A549 (cell line): ENCODE measurements at regions not wholly inside any gene's neighbourhood (a gene's known extent, or its start where the extent isn't known, plus 50 kb on each side); places are given as distances from the start of the nearest gene placed in this dataset.

Source experiments
- ATAC-seq, 2 experiments: fragments of 200-7000 bp in 1 of 2; fragments of >200 bp in 1 of 2; cut with Nextera tagmentation in 1 of 2; cut with Tn5 transposase in 1 of 2; 3 replicates each; pipeline versions ENCODE4 v1.8.0 to v1.9.1; 2018 to 2020; ENCODE audit warnings: mild to moderate bottlenecking in 1 of 2, moderate library complexity in 1 of 2
- CTCF ChIA-PET: fragments of 300-600 bp; sonication (Branson Sonifier 250); formaldehyde crosslinking; extraction: SDS; loops from one replicate; lab custom pipeline; 2021; ENCODE audit warnings: antibody characterized with exemption, inconsistent platforms; lab: Yijun Ruan, JAX
- POLR2A ChIA-PET: fragments of 350-600 bp; formaldehyde crosslinking; extraction: SDS; loops from one replicate; lab custom pipeline; 2021; ENCODE audit warnings: antibody characterized with exemption, inconsistent platforms; lab: Yijun Ruan, JAX
- DNase-seq, 2 experiments: peaks; one replicate each; pipeline versions ENCODE4 v3.0.0 to v3.0.0-alpha.2; 2011 to 2016; ENCODE audit warnings: low read depth in 1 of 2, low spot score in 1 of 2
- FAIRE-seq: peaks from 2 replicates; lab custom pipeline; 2011; peaks lifted over from hg19 to GRCh38; lab: Jason Lieb, UNC
- H3K27ac ChIP-seq, 2 experiments: fragments of >200 bp; sonication (Bioruptor Twin); formaldehyde crosslinking; 3 replicates each; pipeline ENCODE4 v1.5.1; 2016 to 2017
- H3K4me1 ChIP-seq: fragments of >200 bp; sonication (Bioruptor Twin); formaldehyde crosslinking; 3 replicates; pipeline ENCODE4 v1.6.1; 2016
- H3K4me2 ChIP-seq: fragments of >200 bp; sonication (Bioruptor Twin); formaldehyde crosslinking; 3 replicates; pipeline ENCODE4 v1.6.1; 2016
- H3K4me3 ChIP-seq: fragments of >200 bp; sonication (Bioruptor Twin); formaldehyde crosslinking; 3 replicates; pipeline ENCODE4 v1.5.1; 2016
- H3K9me3 ChIP-seq: fragments of >200 bp; sonication (Bioruptor Twin); formaldehyde crosslinking; 3 replicates; pipeline ENCODE4 v1.6.1; 2016
- CBX2 ChIP-seq: fragments of 200-600 bp; sonication (generic); IDR thresholded peaks from 2 replicates; pipeline ENCODE4 v1.6.1; 2016; ENCODE audit warnings: low read depth, mild to moderate bottlenecking, borderline replicate concordance
- CBX8 ChIP-seq: fragments of 200-600 bp; sonication (generic); IDR thresholded peaks from 2 replicates; pipeline ENCODE4 v1.6.1; 2016
- CEBPB ChIP-seq, 2 experiments: fragments of >200 bp in 1 of 2; sonication (Bioruptor Twin) in 1 of 2; formaldehyde crosslinking in 1 of 2; IDR thresholded peaks; 2 replicates each; pipeline ENCODE4 v1.6.1; 2012 to 2016
- ESRRA ChIP-seq: fragments of 150-350 bp; IDR thresholded peaks from 2 replicates; pipeline ENCODE4 v1.6.1; 2014; ENCODE audit warnings: mild to moderate bottlenecking, low read length, borderline replicate concordance
- FOSL2 ChIP-seq, 2 experiments: fragments of 450-650 bp in 1 of 2; fragments of >200 bp in 1 of 2; sonication (Bioruptor Twin) in 1 of 2; formaldehyde crosslinking; IDR thresholded peaks; 2 replicates each; pipeline versions ENCODE4 v1.5.0 to v1.6.1; 2016 to 2020; ENCODE audit warnings: mild to moderate bottlenecking in 1 of 2, moderate library complexity in 1 of 2
- FOXS1 ChIP-seq: fragments of 250-450 bp; sonication (Bioruptor Pico); IDR thresholded peaks from 2 replicates; pipeline ENCODE4 v1.5.0; 2020; ENCODE audit warnings: mild to moderate bottlenecking, moderate library complexity
- HDAC2 ChIP-seq: fragments of 200-600 bp; sonication (generic); IDR thresholded peaks from 2 replicates; pipeline ENCODE4 v1.6.1; 2016
- HEYL ChIP-seq: fragments of 250-450 bp; sonication (Bioruptor Pico); IDR thresholded peaks from 2 replicates; pipeline ENCODE4 v1.8.0; 2021; ENCODE audit warnings: mild to moderate bottlenecking, moderate library complexity
- HOXB5 ChIP-seq: fragments of 250-450 bp; sonication (Bioruptor Pico); IDR thresholded peaks from 2 replicates; pipeline ENCODE4 v1.5.0; 2020; ENCODE audit warnings: mild to moderate bottlenecking, moderate library complexity
- JUN ChIP-seq, 2 experiments: fragments of >200 bp; sonication (Bioruptor Twin); formaldehyde crosslinking; IDR thresholded peaks; 2 replicates in 1 of 2; 3 replicates in 1 of 2; pipeline ENCODE4 v1.6.1; 2016 to 2017
- JUNB ChIP-seq: fragments of >200 bp; sonication (Bioruptor Twin); formaldehyde crosslinking; IDR thresholded peaks from 2 replicates; pipeline ENCODE4 v1.6.1; 2016
- KDM1A ChIP-seq: fragments of 200-600 bp; sonication (generic); IDR thresholded peaks from 2 replicates; pipeline ENCODE4 v1.6.1; 2016; ENCODE audit warnings: low read depth, mild to moderate bottlenecking
- MAFK ChIP-seq: fragments of 450-650 bp; IDR thresholded peaks from 2 replicates; pipeline ENCODE4 v1.6.1; 2014; ENCODE audit not compliant: partially characterized antibody
- MYC ChIP-seq: IDR thresholded peaks from 2 replicates; pipeline ENCODE4 v1.6.1; 2012; ENCODE audit warnings: mild to moderate bottlenecking, inconsistent platforms, low read length, improper control_type of control experiment, borderline replicate concordance
- NFE2L2 ChIP-seq: fragments of 150-350 bp; conservative IDR thresholded peaks from 2 replicates; pipeline ENCODE4 v1.6.1; 2014; ENCODE audit warnings: low read length
- NPAS2 ChIP-seq: fragments of 250-450 bp; sonication (Bioruptor Pico); IDR thresholded peaks from 2 replicates; pipeline ENCODE4 v1.8.0; 2022; ENCODE audit warnings: mild to moderate bottlenecking, moderate library complexity, borderline replicate concordance
- PHF8 ChIP-seq: fragments of 200-600 bp; sonication (generic); IDR thresholded peaks from 2 replicates; pipeline ENCODE4 v1.6.1; 2016; ENCODE audit warnings: low read depth, mild to moderate bottlenecking, antibody characterized with exemption, moderate library complexity, borderline replicate concordance
- RARB ChIP-seq: fragments of 250-450 bp; sonication (Bioruptor Pico); IDR thresholded peaks from 2 replicates; pipeline ENCODE4 v1.8.0; 2021; ENCODE audit warnings: mild to moderate bottlenecking, moderate library complexity
- SMC3 ChIP-seq: fragments of >200 bp; sonication (Bioruptor Twin); formaldehyde crosslinking; IDR thresholded peaks from 3 replicates; pipeline ENCODE4 v1.6.1; 2018; ENCODE audit warnings: inconsistent platforms
- SREBF2 ChIP-seq: fragments of 450-650 bp; IDR thresholded peaks from 2 replicates; pipeline ENCODE4 v1.6.1; 2014; ENCODE audit warnings: mild to moderate bottlenecking, moderate library complexity
- TFCP2L1 ChIP-seq: fragments of 250-450 bp; sonication (Bioruptor Pico); IDR thresholded peaks from 2 replicates; pipeline ENCODE4 v1.5.0; 2021; ENCODE audit warnings: mild to moderate bottlenecking
- ZC3H11A ChIP-seq: fragments of 450-650 bp; IDR thresholded peaks from 2 replicates; pipeline ENCODE4 v1.6.1; 2014; ENCODE audit warnings: antibody characterized with exemption, mild to moderate bottlenecking
- ZNF302 ChIP-seq: fragments of 250-450 bp; sonication (Bioruptor Pico); IDR thresholded peaks from 2 replicates; pipeline ENCODE4 v1.9.0; 2021; ENCODE audit warnings: inconsistent platforms, mild to moderate bottlenecking, moderate library complexity
- ZSCAN20 ChIP-seq: fragments of 250-450 bp; sonication (Bioruptor Pico); IDR thresholded peaks from 2 replicates; pipeline ENCODE4 v1.8.0; 2022; ENCODE audit warnings: mild to moderate bottlenecking, moderate library complexity
- WGBS: methylation state at CpG from one replicate; pipeline ENCODE4 v1.1.6; 2017; ENCODE audit errors: missing lambda C conversion rate; 5-methylcytosine and 5-hydroxymethylcytosine counted together
- TF ChIP-seq, protein P1 (sequence below): fragments of 200-600 bp; sonication (generic); IDR thresholded peaks from 2 replicates; pipeline ENCODE4 v1.6.1; 2016; ENCODE audit warnings: antibody characterized with exemption, mild to moderate bottlenecking, moderate library complexity
- TF ChIP-seq, protein P2 (sequence below): fragments of >200 bp; sonication (Bioruptor Twin); formaldehyde crosslinking; IDR thresholded peaks from 2 replicates; pipeline ENCODE4 v1.6.1; 2016
- TF ChIP-seq, protein P3 (sequence below): fragments of 250-450 bp; sonication (Bioruptor Pico); IDR thresholded peaks from 2 replicates; pipeline ENCODE4 v1.5.0; 2020; ENCODE audit warnings: low read depth, mild to moderate bottlenecking, moderate library complexity

DNA sequence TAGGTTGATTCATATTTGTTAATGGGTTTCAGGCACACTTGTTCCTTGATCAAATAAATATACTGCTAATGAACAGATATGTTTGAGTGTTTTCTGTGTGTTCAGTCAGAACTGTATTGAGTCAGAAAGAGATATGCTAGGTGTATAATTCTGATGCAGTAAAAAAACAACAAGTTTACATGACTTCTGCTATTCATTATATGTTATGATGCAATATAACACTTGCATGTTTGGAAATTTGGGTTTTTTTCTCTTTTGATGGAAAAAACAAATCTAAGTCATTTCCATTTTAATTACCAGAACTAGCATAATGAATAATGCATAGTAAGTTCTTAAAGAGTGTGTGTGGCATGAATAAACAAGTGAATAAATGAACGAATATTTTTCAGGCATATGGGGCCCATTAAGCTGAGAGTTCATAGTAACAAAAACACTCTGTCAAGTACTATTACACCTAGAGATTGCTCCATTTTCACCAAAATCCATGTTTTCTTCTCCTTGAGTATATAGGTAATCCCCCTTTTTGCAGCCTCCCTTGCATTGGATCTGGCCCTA, 208.3 kb upstream of the NT5E start:
- CTCF ChIA-PET, result no interaction called here
- TF ChIP-seq CBX8 (no peak), SREBF2 (no peak), MAFK (no peak)
- TF ChIP-seq, protein P1, sequence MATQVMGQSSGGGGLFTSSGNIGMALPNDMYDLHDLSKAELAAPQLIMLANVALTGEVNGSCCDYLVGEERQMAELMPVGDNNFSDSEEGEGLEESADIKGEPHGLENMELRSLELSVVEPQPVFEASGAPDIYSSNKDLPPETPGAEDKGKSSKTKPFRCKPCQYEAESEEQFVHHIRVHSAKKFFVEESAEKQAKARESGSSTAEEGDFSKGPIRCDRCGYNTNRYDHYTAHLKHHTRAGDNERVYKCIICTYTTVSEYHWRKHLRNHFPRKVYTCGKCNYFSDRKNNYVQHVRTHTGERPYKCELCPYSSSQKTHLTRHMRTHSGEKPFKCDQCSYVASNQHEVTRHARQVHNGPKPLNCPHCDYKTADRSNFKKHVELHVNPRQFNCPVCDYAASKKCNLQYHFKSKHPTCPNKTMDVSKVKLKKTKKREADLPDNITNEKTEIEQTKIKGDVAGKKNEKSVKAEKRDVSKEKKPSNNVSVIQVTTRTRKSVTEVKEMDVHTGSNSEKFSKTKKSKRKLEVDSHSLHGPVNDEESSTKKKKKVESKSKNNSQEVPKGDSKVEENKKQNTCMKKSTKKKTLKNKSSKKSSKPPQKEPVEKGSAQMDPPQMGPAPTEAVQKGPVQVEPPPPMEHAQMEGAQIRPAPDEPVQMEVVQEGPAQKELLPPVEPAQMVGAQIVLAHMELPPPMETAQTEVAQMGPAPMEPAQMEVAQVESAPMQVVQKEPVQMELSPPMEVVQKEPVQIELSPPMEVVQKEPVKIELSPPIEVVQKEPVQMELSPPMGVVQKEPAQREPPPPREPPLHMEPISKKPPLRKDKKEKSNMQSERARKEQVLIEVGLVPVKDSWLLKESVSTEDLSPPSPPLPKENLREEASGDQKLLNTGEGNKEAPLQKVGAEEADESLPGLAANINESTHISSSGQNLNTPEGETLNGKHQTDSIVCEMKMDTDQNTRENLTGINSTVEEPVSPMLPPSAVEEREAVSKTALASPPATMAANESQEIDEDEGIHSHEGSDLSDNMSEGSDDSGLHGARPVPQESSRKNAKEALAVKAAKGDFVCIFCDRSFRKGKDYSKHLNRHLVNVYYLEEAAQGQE, result no peak
- Histone ChIP-seq H3K4me1 (no peaks in the 10 kb centered on the region), H3K9me3 (no peaks in the 10 kb centered on the region), H3K4me3 (no peak overlapping the region), H3K4me2 (no peak overlapping the region), H3K27ac (no peak overlapping the region)
- no peak for DNase-seq
- no peak for ATAC-seq
- FAIRE-seq, result no peak
- 29% methylated on average over 1 of the region's 1 CpG for WGBS
- POLR2A ChIA-PET, result no interaction called here

DNA sequence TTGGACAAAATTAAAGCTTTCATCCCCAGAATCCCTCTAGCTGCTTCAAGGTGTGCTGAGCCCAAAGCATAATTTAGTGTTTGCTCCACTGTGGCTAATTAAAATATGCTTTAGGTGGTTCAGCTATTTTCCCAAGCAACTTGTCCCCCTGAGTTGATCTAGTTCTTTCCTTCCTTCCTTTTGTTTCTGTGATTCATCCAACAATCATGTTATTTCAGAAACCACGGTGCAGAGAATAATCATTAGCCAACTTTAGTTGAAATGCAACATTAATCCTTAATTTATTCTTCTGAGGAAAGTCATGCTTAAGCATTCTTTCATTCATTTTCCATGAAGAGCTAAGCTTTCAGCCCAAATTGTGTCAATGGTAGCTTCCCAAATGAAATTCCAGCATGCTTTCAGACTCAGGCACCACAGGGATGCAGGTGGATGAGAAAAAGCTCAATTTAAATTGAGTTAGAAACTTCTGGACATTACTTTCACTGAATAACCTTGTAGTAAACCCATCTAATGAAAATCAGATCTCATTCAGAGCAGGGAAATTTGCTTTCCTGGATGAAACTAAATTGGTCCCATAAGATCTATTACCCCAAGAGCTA, 209.0 kb upstream of the NT5E start:
- ChIA-PET CTCF (no interaction called here), POLR2A (no interaction called here)
- DNase-seq (no peak), FAIRE-seq (no peak)
- WGBS, result 0% methylated on average over 1 of the region's 1 CpG
- Histone ChIP-seq H3K9me3 (no peaks in the 10 kb centered on the region), H3K4me1 (no peaks in the 10 kb centered on the region)
- TF ChIP-seq FOXS1 (no peak), NFE2L2 (no peak), ZSCAN20 (CRISPR knock-in tag) (no peak), HEYL (CRISPR knock-in tag) (no peak), ESRRA (no peak), JUN (IDR thresholded peaks at IDR 0.05) (no peak), JUNB (no peak), CEBPB (IDR thresholded peaks at IDR 0.05) (no peak), NPAS2 (CRISPR knock-in tag) (no peak), KDM1A (no peak), HOXB5 (no peak), TFCP2L1 (CRISPR knock-in tag) (no peak), HDAC2 (no peak), SMC3 (no peak), ZNF302 (CRISPR knock-in tag) (no peak), MYC (no peak)
- TF ChIP-seq, protein P2, sequence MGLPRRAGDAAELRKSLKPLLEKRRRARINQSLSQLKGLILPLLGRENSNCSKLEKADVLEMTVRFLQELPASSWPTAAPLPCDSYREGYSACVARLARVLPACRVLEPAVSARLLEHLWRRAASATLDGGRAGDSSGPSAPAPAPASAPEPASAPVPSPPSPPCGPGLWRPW, result no peak
- TF ChIP-seq, all 56 proteins: peak for 0
- no peak overlapping the region for H3K4me3 ChIP-seq
- ATAC-seq, result no peak
- no peak overlapping the region for H3K27ac ChIP-seq
- no peak overlapping the region for H3K4me2 ChIP-seq

DNA sequence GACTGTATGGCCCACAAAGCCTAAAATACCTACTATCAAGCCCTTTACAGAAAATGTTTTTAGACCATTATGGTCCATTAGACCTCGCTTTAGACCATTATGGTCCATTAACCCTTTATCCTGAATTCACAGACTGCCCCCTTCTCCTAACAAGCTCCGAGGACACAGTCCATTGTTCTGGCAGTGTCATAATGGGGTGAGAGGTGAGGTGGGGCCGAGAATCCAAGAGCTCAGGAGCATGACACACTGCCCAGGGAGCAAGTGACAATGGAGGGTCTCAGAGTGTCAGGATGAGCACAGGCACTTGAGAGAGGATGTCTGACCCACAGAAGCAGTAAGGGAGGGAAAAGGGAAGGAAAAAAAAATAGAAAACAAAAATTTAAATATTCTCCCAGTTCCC, 212.4 kb upstream of the NT5E start:
- ATAC-seq (no peak), FAIRE-seq (no peak), DNase-seq (no peak)
- Histone ChIP-seq H3K4me3 (no peak overlapping the region), H3K9me3 (no peaks in the 10 kb centered on the region), H3K4me2 (no peak overlapping the region), H3K4me1 (no peaks in the 10 kb centered on the region), H3K27ac (no peak overlapping the region)
- WGBS, result 38% methylated on average over 3 of the region's 3 CpGs
- ChIA-PET POLR2A (no interaction called here), CTCF (no interaction called here)
- no peak for TF ChIP-seq FOSL2 (IDR thresholded peaks at IDR 0.05)
- no peak for TF ChIP-seq FOSL2 (CRISPR knock-in tag; IDR thresholded peaks at IDR 0.05)
- TF ChIP-seq PHF8, result no peak
- no peak for TF ChIP-seq CBX2
- no peak for TF ChIP-seq NPAS2 (CRISPR knock-in tag)
- TF ChIP-seq, protein P3, sequence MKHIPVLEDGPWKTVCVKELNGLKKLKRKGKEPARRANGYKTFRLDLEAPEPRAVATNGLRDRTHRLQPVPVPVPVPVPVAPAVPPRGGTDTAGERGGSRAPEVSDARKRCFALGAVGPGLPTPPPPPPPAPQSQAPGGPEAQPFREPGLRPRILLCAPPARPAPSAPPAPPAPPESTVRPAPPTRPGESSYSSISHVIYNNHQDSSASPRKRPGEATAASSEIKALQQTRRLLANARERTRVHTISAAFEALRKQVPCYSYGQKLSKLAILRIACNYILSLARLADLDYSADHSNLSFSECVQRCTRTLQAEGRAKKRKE (CRISPR knock-in tag), result no peak
- no peak for TF ChIP-seq MYC
- TF ChIP-seq TFCP2L1 (CRISPR knock-in tag), result no peak
- no peak for TF ChIP-seq ZC3H11A
- TF ChIP-seq RARB (CRISPR knock-in tag), result no peak
